SK-N-SH (cell line): ENCODE measurements at regions not wholly inside any gene's neighbourhood (a gene's known extent, or its start where the extent isn't known, plus 50 kb on each side); places are given as distances from the start of the nearest gene placed in this dataset.

Source experiments
- CHD2 ChIP-seq: fragments of 150-350 bp; IDR thresholded peaks from 2 replicates; pipeline ENCODE4 v1.6.1; 2018; ENCODE audit warnings: low read length; ENCODE audit not compliant: partially characterized antibody
- RAD21 ChIP-seq: IDR thresholded peaks from 2 replicates; pipeline ENCODE4 v1.6.1; 2012; ENCODE audit warnings: mild to moderate bottlenecking, low read length
- TF ChIP-seq, protein P1 (sequence below): fragments of 200-600 bp; sonication (generic); IDR thresholded peaks from 2 replicates; pipeline ENCODE4 v1.6.1; 2017; ENCODE audit warnings: antibody characterized with exemption, mild to moderate bottlenecking, moderate library complexity
- TF ChIP-seq, protein P2 (sequence below): IDR thresholded peaks from 2 replicates; pipeline ENCODE4 v1.4.0; 2012; ENCODE audit warnings: low read depth, borderline replicate concordance

DNA sequence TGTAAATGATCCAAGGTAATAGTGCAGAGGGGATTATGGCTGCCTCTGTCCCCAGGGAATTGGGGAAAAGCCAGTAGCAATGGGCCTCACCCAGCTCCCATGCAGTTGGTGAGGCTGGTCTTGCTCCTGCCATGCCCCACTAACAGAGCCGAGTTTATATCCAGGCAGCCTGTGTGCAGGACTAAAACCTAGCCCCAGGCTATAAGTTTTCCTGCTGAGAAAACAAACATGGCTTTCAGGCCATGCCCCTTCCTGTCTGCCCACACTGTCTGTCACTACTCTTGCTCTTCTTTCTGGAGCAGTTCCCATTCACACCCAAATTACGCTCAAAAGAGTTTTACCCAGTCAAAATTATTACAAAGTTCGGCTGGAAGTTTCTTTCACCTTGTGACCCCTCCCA is 73.5 kb upstream of the SPATA16 start:
- TF ChIP-seq RAD21 (no peak), CHD2 (no peak)
- TF ChIP-seq, protein P1, sequence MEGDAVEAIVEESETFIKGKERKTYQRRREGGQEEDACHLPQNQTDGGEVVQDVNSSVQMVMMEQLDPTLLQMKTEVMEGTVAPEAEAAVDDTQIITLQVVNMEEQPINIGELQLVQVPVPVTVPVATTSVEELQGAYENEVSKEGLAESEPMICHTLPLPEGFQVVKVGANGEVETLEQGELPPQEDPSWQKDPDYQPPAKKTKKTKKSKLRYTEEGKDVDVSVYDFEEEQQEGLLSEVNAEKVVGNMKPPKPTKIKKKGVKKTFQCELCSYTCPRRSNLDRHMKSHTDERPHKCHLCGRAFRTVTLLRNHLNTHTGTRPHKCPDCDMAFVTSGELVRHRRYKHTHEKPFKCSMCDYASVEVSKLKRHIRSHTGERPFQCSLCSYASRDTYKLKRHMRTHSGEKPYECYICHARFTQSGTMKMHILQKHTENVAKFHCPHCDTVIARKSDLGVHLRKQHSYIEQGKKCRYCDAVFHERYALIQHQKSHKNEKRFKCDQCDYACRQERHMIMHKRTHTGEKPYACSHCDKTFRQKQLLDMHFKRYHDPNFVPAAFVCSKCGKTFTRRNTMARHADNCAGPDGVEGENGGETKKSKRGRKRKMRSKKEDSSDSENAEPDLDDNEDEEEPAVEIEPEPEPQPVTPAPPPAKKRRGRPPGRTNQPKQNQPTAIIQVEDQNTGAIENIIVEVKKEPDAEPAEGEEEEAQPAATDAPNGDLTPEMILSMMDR: no peak
- TF ChIP-seq, protein P2, sequence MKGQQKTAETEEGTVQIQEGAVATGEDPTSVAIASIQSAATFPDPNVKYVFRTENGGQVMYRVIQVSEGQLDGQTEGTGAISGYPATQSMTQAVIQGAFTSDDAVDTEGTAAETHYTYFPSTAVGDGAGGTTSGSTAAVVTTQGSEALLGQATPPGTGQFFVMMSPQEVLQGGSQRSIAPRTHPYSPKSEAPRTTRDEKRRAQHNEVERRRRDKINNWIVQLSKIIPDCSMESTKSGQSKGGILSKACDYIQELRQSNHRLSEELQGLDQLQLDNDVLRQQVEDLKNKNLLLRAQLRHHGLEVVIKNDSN: no peak
